ENCODE measurements at regions not wholly inside any gene's neighbourhood (a gene's known extent, or its start where the extent isn't known, plus 50 kb on each side); places are given as distances from the start of the nearest gene placed in this dataset.
"Not testable (repeated sequence)": the region's sequence is repeated elsewhere in the genome, so short reads cannot be mapped to it uniquely, and the experiment has no call there.

DNA sequence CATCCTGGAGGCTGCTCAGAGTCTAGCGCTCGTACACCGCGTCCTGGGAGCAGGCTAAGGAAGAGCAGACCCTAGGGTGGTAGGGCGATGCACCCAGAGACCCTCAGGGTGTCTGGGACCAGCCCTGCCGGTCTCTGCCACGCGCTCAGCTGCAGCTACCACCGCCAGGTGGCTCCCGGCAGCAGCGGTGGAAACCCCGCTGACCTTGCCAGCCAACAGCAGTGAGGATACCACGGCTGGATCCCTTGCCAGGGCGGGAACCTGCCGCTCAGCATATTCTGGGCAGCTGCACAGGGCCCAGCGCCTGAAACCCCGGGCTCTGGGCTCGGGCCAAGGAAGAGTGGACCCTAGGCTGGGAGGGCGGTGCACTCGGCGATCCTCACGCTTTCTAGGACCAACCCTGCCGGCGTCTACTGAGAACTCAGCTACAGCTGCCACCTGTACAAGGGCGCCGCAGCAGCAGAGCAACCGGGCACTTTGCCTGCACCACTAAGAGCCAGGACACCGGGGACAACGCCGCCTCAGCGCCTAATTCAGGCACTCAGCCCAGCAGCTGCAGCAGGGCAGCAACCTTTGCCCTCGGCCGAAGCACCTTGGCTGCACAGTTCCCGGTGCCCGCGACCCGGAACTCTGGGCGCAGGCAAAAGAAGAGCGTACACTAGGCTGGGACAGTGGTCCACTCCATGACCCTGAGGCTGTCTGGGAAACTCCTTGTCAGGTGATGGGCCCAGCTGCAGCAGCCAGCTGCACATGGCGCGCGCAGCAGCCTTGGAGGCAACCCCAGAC, 80.8 kb downstream of the POTEB2 start:
- POLR2A ChIA-PET; H3K4me3 Mint-ChIP-seq; H3K27ac Mint-ChIP-seq; DNase-seq; H3K4me1 Mint-ChIP-seq; CTCF ChIA-PET; H3K9me3 Mint-ChIP-seq; H3K36me3 Mint-ChIP-seq (ENCODE audit: low read depth); H3K27me3 Mint-ChIP-seq: not testable (repeated sequence)

DNA sequence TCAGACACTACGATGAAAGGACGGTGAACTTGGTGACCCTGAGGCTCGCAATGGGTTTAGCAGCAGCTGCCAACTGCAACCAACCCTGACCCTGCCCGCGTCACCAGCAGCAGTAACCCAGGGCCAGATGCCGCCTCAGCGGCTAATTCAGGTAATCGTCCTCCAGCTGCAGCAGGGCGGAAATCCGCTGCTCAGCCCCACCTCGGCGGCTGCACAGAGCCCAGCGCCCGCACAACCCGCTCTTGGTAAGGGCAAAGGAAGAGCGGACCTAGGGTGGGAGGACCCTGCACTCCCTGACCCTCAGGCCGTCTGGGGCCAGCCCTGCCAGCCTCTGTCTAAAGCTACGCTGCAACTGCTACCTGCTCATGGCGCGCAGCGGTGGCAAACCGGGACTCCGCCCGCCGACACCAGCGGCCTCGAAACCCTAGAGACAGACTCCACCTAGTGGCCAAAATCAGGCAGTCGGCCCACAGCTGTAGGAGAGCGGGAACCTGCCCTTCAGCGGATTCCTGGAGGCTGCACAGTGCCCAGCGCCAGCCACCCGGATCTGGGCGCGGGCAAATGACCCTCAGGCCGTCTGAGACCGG, 82.4 kb downstream of the POTEB2 start:
- peak; percentile 51 for DNase-seq
- POLR2A ChIA-PET, H3K27ac Mint-ChIP-seq: not testable (repeated sequence)

DNA sequence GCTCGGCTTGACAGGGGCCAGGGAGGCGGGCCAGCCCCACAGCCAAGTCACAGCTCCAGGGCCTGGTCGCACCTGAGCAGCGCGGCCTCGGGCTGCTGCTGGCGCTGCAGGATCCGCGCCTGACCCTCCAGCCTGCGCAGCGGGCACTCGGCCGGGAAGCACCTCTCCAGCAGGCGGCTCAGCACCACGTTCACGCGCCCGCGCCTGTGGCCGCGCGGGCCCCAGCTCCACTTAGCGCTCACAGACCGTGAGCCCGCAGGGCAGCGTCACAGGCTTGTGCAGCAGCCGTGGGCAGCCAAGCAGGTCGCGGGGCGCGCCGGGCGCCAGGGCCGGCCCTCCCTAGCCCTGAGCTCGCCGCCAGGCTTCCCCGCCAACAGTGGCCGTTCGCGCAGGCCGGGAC, 90.7 kb downstream of the POTEB2 start:
- H3K27me3 Mint-ChIP-seq; H3K4me1 Mint-ChIP-seq; H3K36me3 Mint-ChIP-seq (ENCODE audit: low read depth); CTCF ChIA-PET; H3K27ac Mint-ChIP-seq; POLR2A ChIA-PET; H3K9me3 Mint-ChIP-seq; H3K4me3 Mint-ChIP-seq; DNase-seq: not testable (repeated sequence)

More for the DNA sequence above, 82.4 kb downstream of the POTEB2 start:
- H3K4me1 Mint-ChIP-seq; CTCF ChIA-PET; H3K36me3 Mint-ChIP-seq (ENCODE audit: low read depth); H3K27me3 Mint-ChIP-seq; H3K4me3 Mint-ChIP-seq; H3K9me3 Mint-ChIP-seq: not testable (repeated sequence)

DNA sequence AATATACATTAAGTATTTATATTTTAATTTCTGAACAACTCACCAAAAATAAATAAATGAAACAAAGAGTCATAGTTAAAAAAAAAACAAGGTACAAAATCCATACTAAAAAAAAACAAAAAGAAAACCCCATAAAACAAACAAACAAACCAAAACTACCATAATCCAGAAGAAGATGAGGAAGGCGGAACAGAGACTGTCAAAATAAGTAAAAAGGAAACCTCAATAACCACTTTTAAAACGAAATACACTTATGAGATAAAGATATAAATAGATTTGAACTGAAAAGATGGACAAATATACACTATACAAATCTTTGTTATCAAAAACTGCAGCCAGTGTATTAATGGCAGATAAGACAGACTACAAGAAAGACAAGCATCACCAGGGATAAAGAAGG, 98.2 kb downstream of the POTEB2 start:
- H3K4me3 Mint-ChIP-seq; DNase-seq; H3K27me3 Mint-ChIP-seq; H3K27ac Mint-ChIP-seq; H3K4me1 Mint-ChIP-seq; H3K36me3 Mint-ChIP-seq (ENCODE audit: low read depth); POLR2A ChIA-PET; H3K9me3 Mint-ChIP-seq; CTCF ChIA-PET: not testable (repeated sequence)

DNA sequence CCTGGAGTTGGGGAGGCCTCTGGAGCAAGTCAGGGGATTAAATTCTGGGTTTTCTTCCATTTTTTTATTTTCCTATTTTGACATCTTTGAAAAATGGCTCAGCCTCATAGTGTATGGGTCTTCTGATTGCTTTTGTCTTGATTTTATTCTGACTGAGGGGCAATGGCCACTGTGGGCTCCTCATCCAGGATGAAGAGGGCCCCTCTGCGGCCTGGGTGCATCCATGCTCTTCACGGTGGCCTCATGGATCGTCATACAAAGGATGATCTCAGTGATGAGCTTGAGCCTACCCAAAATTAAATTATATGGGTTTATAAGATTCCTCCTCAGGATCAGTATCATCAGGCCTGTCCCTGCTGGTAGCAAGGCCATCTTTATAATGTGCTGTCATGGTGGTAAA, 103.7 kb downstream of the POTEB2 start:
- DNase-seq; H3K4me3 Mint-ChIP-seq; POLR2A ChIA-PET; H3K9me3 Mint-ChIP-seq; H3K36me3 Mint-ChIP-seq (ENCODE audit: low read depth); H3K27ac Mint-ChIP-seq; H3K27me3 Mint-ChIP-seq; CTCF ChIA-PET; H3K4me1 Mint-ChIP-seq: not testable (repeated sequence)

DNA sequence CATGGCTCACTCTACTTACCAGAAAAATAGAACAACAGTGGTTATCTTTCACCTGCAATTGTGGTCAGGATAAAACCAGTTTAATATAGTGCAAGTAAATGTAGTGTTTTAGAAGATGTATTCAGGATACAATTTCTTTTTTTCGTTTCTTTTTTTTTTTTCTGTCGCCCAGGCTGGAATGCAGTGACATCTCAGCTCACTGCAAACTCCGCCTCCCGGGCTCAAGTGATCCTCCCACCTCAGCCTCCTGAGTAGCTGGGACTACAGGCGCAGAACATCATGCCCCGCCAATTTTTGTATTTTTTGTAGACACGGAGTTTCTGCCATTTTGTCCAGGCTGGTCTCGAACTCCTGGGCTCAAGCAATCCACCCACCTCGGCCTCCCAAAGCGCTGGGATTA, 109.7 kb downstream of the POTEB2 start:
- H3K27me3 Mint-ChIP-seq; POLR2A ChIA-PET; H3K4me3 Mint-ChIP-seq; H3K9me3 Mint-ChIP-seq; H3K4me1 Mint-ChIP-seq; DNase-seq; H3K36me3 Mint-ChIP-seq (ENCODE audit: low read depth); CTCF ChIA-PET; H3K27ac Mint-ChIP-seq: not testable (repeated sequence)

DNA sequence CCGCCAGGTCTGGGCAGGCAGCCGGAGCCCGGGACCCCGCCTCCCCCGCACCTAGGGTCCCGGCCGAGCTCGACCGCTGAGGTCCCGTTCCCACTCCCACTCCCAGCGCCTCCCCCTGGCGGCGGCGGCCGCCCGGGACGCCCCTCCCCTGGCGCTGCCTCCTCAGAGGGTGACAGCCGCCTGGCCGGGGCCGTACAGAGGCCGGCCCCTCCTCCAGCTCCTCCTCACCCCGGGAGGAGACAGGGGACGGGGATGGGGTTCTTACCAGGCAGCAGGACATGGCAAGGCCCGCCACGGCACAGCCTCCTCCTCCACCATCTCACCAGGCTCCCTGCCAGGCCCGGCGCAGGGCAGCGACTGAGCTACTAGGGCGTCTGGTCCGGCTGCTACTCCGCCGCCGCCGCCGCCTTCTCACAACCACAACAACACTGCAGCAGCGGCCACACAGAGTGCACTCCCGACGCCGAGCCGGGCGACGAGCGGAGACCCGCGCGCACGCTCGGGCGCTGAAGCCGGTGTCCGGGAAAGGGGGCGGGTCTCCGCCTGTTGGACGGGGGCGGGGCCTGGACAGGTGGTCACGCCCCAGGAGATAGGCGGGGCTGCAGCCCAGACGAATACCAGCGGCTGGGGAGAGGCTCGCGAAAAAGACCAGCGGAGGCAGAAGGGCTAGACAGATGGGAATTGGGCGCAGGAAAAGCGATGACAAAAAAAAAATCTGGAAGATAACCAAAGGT, 110.3 kb downstream of the POTEB2 start:
- H3K36me3 Mint-ChIP-seq (ENCODE audit: low read depth); H3K9me3 Mint-ChIP-seq; H3K27me3 Mint-ChIP-seq; H3K27ac Mint-ChIP-seq; CTCF ChIA-PET; H3K4me1 Mint-ChIP-seq; POLR2A ChIA-PET; H3K4me3 Mint-ChIP-seq; DNase-seq: not testable (repeated sequence)

DNA sequence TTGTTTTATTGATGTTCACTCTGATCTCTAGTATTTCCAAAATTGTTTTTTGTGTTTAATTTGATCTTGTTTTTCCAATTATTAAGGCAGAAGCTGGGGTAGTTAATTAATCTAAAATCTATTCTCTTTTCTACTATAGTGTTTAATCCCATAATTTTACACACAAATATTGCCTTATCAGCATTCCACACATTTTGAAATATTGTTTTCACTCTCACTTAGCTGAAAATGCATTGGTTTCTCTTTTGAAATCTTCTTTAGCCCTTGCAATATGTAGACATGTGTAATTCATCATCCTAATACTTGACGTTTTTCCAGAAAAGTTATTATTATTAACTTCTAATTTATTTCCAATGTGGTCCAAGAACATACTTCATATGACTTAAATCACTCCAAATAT, 132.6 kb downstream of the POTEB2 start:
- H3K36me3 Mint-ChIP-seq (ENCODE audit: low read depth); POLR2A ChIA-PET; H3K4me1 Mint-ChIP-seq; CTCF ChIA-PET; H3K9me3 Mint-ChIP-seq; H3K27ac Mint-ChIP-seq; DNase-seq; H3K4me3 Mint-ChIP-seq; H3K27me3 Mint-ChIP-seq: not testable (repeated sequence)

Data from activated CD4-positive, alpha-beta memory T cell treated with anti-CD3 and anti-CD28 coated beads, Interleukin-2, amount 10 ng/mL, durations not matched to agents 7 days and 5 days (primary cell).